ENCODE measurements at regions not wholly inside any gene's neighbourhood (a gene's known extent, or its start where the extent isn't known, plus 50 kb on each side); places are given as distances from the start of the nearest gene placed in this dataset.

DNA sequence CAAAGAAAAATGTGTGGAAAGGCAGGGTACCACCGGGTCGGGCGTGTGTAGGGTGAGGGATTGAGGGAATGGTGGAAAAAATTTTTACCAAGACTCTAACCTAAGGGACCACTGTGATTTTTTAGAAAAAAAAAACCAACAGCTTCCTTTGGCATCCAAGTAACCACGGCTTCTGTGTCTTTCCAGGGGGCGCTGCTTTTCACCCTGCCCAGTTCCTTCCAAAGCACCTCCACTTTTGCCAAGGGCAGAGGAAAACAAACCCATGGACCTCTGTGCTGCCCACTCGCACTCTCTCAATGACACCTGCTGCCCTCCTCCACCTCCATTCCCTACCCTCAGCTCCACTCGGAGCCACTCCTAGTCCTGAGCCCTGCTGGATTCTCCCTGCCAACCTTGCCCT, 381.0 kb downstream of the ENC1 start:
- Histone ChIP-seq H3K27me3 (ENCODE audit: insufficient read depth) (no peaks in the 10 kb centered on the region), H3K36me3 (ENCODE audit: insufficient read depth) (no peaks in the 10 kb centered on the region), H2AFZ (peak overlapping the region; percentile 69; the same call in 1 of the 2 replicates), H3K4me1 (ENCODE audit: insufficient read depth) (peaks cover 25% of the 10 kb centered on the region), H3K4me2 (no peak overlapping the region), H3K79me2 (replicated peaks; ENCODE audit: insufficient read depth) (no peaks in the 10 kb centered on the region), H3K9me2 (ENCODE audit: insufficient read depth) (no peaks in the 10 kb centered on the region), H3K27ac (ENCODE audit: low read depth) (no peak overlapping the region), H4K20me1 (replicated peaks; ENCODE audit: insufficient read depth) (no peaks in the 10 kb centered on the region), H3K4me3 (no peak overlapping the region), H3F3A (replicated peaks; ENCODE audit: low read depth) (no peaks in the 10 kb centered on the region)
- peaks cover 41% of the 10 kb centered on the region for H3K4me1 Mint-ChIP-seq
- H3K4me3 Mint-ChIP-seq: no peak overlapping the region
- DNase-seq (ENCODE audit: low spot score) (peak; percentile 39), ATAC-seq (peak; percentile 16; the same call in 1 of the 3 replicates)
- H3K27ac Mint-ChIP-seq: no peak overlapping the region
- H3K36me3 Mint-ChIP-seq (ENCODE audit: low read depth): no peaks in the 10 kb centered on the region
- H3K27me3 Mint-ChIP-seq (ENCODE audit: insufficient read depth, low read depth, poor library complexity): peaks cover 3% of the 10 kb centered on the region
- no peaks in the 10 kb centered on the region for H3K9me3 Mint-ChIP-seq
- TF ChIP-seq, protein P1, sequence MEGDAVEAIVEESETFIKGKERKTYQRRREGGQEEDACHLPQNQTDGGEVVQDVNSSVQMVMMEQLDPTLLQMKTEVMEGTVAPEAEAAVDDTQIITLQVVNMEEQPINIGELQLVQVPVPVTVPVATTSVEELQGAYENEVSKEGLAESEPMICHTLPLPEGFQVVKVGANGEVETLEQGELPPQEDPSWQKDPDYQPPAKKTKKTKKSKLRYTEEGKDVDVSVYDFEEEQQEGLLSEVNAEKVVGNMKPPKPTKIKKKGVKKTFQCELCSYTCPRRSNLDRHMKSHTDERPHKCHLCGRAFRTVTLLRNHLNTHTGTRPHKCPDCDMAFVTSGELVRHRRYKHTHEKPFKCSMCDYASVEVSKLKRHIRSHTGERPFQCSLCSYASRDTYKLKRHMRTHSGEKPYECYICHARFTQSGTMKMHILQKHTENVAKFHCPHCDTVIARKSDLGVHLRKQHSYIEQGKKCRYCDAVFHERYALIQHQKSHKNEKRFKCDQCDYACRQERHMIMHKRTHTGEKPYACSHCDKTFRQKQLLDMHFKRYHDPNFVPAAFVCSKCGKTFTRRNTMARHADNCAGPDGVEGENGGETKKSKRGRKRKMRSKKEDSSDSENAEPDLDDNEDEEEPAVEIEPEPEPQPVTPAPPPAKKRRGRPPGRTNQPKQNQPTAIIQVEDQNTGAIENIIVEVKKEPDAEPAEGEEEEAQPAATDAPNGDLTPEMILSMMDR (conservative IDR thresholded peaks at IDR 0.05; ENCODE audit: low read depth in 2 of 2): peak; percentile 3 to 59; a peak in 3 of 4 replicates
- no peak for TF ChIP-seq ZNF331 (CRISPR knock-in tag; IDR thresholded peaks at IDR 0.05; ENCODE audit: low read depth)
- TF ChIP-seq EZH2 (IDR thresholded peaks at IDR 0.05; ENCODE audit: low read depth, unreplicated experiment): no peak
- TF ChIP-seq, protein P2, sequence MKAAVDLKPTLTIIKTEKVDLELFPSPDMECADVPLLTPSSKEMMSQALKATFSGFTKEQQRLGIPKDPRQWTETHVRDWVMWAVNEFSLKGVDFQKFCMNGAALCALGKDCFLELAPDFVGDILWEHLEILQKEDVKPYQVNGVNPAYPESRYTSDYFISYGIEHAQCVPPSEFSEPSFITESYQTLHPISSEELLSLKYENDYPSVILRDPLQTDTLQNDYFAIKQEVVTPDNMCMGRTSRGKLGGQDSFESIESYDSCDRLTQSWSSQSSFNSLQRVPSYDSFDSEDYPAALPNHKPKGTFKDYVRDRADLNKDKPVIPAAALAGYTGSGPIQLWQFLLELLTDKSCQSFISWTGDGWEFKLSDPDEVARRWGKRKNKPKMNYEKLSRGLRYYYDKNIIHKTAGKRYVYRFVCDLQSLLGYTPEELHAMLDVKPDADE (IDR thresholded peaks at IDR 0.05): no peak
- TF ChIP-seq JUNB (IDR thresholded peaks at IDR 0.05; ENCODE audit: unreplicated experiment): no peak
- TF ChIP-seq NANOG (IDR thresholded peaks at IDR 0.05; ENCODE audit: borderline replicate concordance): no peak
- TF ChIP-seq, protein P3, sequence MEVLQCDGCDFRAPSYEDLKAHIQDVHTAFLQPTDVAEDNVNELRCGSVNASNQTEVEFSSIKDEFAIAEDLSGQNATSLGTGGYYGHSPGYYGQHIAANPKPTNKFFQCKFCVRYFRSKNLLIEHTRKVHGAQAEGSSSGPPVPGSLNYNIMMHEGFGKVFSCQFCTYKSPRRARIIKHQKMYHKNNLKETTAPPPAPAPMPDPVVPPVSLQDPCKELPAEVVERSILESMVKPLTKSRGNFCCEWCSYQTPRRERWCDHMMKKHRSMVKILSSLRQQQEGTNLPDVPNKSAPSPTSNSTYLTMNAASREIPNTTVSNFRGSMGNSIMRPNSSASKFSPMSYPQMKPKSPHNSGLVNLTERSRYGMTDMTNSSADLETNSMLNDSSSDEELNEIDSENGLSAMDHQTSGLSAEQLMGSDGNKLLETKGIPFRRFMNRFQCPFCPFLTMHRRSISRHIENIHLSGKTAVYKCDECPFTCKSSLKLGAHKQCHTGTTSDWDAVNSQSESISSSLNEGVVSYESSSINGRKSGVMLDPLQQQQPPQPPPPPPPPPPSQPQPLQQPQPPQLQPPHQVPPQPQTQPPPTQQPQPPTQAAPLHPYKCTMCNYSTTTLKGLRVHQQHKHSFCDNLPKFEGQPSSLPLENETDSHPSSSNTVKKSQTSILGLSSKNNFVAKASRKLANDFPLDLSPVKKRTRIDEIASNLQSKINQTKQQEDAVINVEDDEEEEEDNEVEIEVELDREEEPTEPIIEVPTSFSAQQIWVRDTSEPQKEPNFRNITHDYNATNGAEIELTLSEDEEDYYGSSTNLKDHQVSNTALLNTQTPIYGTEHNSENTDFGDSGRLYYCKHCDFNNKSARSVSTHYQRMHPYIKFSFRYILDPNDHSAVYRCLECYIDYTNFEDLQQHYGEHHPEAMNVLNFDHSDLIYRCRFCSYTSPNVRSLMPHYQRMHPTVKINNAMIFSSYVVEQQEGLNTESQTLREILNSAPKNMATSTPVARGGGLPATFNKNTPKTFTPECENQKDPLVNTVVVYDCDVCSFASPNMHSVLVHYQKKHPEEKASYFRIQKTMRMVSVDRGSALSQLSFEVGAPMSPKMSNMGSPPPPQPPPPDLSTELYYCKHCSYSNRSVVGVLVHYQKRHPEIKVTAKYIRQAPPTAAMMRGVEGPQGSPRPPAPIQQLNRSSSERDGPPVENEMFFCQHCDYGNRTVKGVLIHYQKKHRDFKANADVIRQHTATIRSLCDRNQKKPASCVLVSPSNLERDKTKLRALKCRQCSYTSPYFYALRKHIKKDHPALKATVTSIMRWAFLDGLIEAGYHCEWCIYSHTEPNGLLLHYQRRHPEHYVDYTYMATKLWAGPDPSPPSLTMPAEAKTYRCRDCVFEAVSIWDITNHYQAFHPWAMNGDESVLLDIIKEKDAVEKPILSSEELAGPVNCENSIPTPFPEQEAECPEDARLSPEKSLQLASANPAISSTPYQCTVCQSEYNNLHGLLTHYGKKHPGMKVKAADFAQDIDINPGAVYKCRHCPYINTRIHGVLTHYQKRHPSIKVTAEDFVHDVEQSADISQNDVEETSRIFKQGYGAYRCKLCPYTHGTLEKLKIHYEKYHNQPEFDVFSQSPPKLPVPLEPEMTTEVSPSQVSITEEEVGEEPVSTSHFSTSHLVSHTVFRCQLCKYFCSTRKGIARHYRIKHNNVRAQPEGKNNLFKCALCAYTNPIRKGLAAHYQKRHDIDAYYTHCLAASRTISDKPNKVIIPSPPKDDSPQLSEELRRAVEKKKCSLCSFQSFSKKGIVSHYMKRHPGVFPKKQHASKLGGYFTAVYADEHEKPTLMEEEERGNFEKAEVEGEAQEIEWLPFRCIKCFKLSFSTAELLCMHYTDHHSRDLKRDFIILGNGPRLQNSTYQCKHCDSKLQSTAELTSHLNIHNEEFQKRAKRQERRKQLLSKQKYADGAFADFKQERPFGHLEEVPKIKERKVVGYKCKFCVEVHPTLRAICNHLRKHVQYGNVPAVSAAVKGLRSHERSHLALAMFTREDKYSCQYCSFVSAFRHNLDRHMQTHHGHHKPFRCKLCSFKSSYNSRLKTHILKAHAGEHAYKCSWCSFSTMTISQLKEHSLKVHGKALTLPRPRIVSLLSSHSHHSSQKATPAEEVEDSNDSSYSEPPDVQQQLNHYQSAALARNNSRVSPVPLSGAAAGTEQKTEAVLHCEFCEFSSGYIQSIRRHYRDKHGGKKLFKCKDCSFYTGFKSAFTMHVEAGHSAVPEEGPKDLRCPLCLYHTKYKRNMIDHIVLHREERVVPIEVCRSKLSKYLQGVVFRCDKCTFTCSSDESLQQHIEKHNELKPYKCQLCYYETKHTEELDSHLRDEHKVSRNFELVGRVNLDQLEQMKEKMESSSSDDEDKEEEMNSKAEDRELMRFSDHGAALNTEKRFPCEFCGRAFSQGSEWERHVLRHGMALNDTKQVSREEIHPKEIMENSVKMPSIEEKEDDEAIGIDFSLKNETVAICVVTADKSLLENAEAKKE (CRISPR knock-in tag; IDR thresholded peaks at IDR 0.05): no peak
- TF ChIP-seq ZNF114 (CRISPR knock-in tag; IDR thresholded peaks at IDR 0.05): no peak

Measured in GM23338 (cell line).